HG02763 (cell line): ENCODE measurements at regions not wholly inside any gene's neighbourhood (a gene's known extent, or its start where the extent isn't known, plus 50 kb on each side); places are given as distances from the start of the nearest gene placed in this dataset.

Experiments used
- ATAC-seq: cut with Tn5 transposase; IDR thresholded peaks from one replicate; pipeline ENCODE4 v1.9.1; 2021; ENCODE audit warnings: mild to moderate bottlenecking, moderate library complexity; ENCODE audit not compliant: unreplicated experiment

- ATAC-seq, result no peak
Measured at GRCh38 chr22:47237890-47238480, 475.5 kb downstream of the TBC1D22A start.

GRCh38 chr22:47236718-47237117 lies 474.3 kb downstream of the TBC1D22A start:
- no peak for ATAC-seq

DNA sequence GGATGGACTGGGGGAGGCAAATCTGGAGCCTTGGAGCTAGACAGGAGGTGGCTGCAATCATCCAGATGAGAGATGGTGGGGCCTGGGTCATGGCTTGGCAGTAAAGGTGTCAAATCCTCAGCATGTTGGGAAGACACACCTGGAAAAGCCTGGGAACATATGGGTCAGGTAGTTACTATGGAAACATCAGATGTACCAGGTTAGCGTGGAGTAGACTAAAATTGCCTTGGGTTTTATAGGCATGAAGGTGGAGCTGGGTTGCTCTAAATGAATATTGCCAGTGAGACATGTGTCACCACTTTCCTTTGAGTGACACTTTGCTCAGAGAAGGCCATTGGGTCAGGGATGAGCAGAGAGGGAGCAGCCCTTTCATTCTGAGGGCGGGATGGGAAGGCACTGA lies 473.7 kb downstream of the TBC1D22A start:
- no peak for ATAC-seq

DNA sequence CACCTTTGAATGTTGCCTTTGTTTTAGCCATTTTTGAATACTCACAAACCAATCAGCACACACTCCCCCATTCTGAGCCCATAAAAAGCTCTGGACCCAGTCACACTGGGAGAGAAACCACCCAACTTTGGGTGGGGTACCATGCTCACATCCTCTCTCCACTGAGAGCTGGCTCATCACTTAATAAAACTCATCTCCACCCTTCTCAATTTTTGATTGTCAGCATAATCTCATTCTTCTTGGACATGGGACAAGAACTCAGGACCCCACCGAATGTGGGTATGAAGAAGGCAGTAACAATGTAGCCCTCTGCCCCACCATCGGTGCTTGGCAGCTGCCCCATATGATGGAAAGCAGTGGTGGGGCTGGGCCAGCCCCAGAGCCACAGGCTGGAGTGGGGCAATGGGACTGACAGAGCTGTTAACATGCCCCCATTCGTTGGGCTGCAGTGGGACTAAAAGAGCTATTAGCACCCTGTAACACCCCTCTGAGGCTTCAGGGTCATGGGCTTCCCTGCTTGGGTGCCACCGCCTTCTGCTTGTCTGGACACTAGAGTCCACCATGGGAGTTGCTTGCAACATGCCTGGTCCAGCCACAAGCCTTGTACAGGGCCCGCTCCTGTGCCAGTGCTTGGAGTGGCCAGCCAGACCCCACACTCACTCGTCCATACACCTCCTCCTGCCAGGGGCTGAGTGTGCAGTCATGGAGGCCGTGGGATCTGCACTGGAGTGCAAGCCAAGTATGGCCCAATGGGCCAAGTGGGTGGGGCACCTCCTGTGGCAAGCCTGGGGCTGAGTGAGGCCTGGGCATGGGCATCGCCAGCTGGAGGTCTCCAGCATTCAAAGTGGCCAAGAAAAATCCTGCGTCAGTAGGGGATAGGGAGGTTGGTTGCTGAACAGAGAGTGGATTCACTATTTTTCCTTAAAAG lies 471.1 kb downstream of the TBC1D22A start:
- no peak for ATAC-seq

DNA sequence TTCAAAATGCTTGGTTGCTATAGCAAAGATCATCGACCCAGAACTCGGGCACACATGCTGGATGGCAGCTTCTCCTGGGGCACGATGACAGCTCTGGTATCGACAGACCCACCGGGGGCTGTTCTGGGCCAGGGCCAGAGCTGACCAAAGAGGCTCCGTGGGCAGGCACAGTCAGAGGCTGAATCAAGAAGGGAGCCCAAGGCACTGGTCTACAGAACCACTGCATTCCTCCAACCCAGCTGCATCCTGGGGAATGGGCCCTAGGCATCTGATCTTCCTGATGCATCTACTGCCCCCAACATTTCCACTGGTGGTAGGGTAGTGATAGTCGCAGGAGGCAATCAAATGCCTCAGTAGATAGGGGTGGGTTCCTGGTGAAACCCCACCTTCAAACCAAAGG lies 470.3 kb downstream of the TBC1D22A start:
- ATAC-seq, result no peak

DNA sequence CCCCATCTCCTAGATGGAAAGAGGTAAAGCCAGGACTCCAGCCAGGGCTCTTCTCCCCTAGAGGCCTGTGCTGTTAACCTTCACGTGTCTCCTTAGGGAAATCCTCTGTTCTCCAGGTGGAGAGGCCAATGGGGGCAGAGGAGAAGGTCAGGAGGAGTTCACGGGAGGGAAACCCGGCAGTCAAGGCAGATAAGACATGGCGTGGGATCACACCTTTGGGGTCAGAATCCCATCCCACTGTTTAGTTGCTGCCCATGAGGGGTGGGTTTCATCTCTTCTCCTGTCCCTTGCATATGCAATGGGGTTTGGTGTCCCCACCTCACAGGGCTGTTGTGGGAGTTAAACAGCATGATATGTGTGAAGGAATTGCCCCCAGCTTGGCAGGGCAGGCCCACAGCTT lies 469.7 kb downstream of the TBC1D22A start:
- ATAC-seq, result no peak

- no peak for ATAC-seq
Measured at GRCh38 chr22:47231759-47232158, 469.3 kb downstream of the TBC1D22A start.

DNA sequence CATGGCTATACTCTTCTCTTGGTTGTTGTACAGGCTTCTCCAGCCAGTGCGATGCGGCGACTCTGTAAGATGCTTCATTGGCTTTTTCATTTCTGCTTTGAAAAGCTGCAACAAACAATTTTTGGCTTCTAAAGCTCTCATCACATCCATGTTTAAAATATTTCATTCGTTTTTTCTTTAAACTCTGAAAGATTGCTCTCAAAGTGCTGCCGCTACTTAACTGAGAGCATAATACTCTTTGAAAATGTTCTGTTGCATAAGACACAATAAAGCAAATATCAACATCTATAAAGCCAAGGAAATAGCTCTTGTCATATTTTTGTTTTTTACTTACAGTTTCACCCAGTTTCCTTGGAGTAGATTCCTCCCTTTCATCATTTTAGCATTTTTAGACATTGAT lies 468.3 kb downstream of the TBC1D22A start:
- no peak for ATAC-seq

GRCh38 chr22:47230251-47230650 lies 467.8 kb downstream of the TBC1D22A start:
- ATAC-seq, result no peak

DNA sequence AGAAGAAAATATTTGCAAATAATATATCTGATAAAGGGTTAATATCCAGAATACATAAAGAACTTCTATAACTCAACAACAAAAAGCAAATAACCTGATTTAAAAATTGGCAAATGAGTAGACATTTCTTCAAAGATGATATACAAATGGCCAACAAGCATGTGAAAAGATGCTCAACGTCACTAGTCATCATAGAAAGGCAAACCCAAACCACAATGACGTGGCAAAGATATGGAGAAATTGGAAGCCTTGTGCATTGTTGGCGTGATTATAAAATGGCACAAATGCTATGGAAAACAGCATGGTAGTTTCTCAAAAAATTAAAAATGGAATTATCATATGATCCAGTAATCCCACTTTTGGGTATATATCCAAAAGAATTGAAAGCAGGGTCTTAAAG lies 466.3 kb downstream of the TBC1D22A start:
- ATAC-seq, result no peak

- ATAC-seq, result no peak
Measured at GRCh38 chr22:47225931-47226633, 463.6 kb downstream of the TBC1D22A start.

DNA sequence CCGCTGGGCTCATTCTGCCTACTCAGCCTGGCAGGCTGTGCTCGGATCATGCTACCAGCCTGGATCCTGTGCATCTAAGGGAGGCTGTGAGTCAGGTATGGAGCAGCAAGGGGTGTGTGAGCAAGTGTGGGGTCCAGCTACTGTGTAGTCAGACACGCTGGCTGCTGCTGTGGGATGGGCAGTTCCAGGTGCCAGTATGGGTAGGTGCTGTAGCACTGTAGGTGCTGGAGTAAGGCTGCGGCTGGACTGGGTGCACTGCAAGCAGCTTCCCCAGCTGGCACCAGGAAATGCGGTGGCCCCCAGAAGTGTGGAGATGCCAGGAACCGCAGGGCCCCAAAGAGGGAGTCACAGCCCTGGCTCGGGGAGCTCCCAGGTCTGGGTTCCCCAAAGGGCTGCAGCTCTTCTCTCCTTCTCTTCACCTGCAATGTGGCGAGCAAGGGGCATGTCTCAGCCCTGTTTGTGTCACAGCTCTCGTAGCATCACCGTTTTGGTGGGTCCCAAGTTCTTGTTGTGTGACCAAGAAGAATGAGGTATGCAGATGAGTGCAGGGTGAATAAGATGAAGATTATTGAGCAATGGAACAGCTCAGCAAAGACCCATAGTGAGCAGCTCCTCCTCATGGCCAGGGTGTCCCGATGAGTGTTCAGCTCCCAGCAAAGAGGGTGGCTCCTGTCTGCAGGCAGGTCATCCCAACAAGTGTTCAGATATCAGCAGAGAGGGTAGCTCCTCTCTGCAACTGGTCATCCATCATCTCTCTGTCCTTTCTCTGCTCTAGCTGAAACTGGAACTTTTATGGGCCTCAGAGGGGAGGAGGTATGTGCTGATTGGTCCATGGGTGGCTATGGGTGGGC lies 462.9 kb downstream of the TBC1D22A start:
- ATAC-seq, result no peak
